GM11168 (cell line): ENCODE measurements at regions not wholly inside any gene's neighbourhood (a gene's known extent, or its start where the extent isn't known, plus 50 kb on each side); places are given as distances from the start of the nearest gene placed in this dataset.

Experiments used
- in situ Hi-C: fragments of 300-500 bp; cut with MboI; formaldehyde crosslinking; loops from one replicate; pipeline ENCODE4 v1.12.0; 2022; ENCODE audit warnings: low sequenced_read_pairs; ENCODE audit not compliant: unreplicated experiment

DNA sequence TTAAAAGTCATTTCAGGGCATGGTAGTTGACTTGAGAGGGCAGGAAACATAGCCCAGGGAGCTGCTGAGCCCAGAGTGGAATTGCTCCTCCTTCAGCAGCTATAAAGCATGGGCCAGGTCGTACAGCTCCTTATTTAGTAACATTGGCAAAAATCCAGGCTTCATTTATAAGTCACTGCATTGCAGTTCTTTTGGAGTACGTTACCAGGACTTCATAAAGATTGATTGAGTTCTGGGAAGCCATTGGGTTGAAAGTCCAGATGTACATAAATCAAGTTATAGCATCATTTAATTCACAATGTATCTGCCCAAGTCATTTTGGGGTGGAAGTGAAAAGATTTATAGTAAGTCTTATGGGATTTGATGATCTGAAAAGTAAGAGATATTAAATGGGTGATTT lies 53.0 kb upstream of the ANKEF1 start:
- in situ Hi-C loops = loop anchor here (5.0 kb wide), 1 partner anchor 110 kb away; no protein-coding TSS in a partner anchor

GRCh38 chr20:9978397-9979004 lies 56.3 kb upstream of the ANKEF1 start:
- in situ Hi-C loops = no loop called here

- in situ Hi-C loops = no loop called here
These were observed 57.2 kb upstream of the ANKEF1 start for GRCh38 chr20:9977629-9978028.

GRCh38 chr20:9974324-9974723 lies 60.5 kb upstream of the ANKEF1 start:
- in situ Hi-C loops = no loop called here

GRCh38 chr20:9971746-9972145 lies 63.0 kb upstream of the ANKEF1 start:
- in situ Hi-C loops = no loop called here

GRCh38 chr20:9969626-9970025 lies 65.2 kb upstream of the ANKEF1 start:
- in situ Hi-C loops = no loop called here

DNA sequence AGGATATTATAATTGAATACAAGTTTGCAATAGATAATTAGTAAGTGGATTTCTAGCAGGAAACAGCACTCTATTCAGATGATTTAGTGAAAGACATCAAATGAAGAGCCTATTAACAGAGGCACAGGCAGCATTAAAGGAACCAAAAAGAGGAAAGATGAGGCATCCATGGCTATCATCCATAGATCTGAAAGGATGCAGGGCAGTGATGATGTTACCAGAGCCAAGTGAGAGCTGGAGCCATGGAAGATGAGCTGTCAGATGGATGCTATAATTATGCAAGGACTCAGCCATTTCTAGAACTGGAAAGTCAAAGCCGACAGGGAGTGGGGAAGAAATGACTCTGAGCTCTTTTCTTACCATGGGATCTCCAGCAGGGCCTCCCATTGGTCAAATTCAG lies 66.8 kb upstream of the ANKEF1 start:
- in situ Hi-C loops = no loop called here

- in situ Hi-C loops = no loop called here
These were observed 67.8 kb upstream of the ANKEF1 start for GRCh38 chr20:9966966-9967365.

DNA sequence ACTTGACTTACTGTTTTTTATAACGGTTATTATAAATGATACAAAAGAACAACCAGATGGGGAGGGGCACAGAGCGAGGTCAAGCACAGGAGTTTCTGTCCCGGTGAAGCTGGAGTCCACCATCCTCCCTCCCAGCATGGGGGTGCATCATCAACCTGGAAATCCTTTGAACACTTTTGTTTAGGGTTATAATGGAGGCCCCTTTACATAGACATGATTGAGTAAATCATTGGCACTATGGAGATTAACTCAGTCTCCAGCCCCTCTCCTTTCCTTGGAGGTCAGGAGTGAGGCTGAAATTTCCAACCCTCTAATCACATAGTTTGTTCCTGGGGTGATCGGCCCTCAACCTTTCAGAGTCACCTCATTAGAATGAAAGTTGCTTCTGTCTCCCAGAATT lies 71.8 kb upstream of the ANKEF1 start:
- in situ Hi-C loops = no loop called here

GRCh38 chr20:9958693-9959092 lies 76.1 kb upstream of the ANKEF1 start:
- in situ Hi-C loops = no loop called here

- in situ Hi-C loops = no loop called here
These were observed 79.1 kb upstream of the ANKEF1 start for GRCh38 chr20:9955646-9956045.

DNA sequence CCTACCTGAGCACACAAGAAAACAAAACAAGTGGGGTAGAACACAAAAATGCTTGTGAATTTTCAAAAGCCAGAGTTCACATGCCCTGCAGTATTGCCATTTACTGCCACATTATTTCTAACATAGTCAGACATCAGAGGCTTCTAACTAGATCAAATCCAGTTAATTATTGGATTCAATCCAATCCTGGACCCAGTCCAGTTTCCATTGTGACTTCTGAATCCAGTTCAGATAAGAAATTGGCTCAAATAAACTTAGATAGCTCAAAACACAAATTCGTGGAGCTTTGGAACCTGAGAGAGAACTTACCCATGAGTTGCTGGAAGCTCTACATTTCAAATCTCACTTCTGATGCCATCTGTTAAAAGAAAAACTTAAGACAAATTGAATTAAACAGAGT lies 85.2 kb upstream of the ANKEF1 start:
- in situ Hi-C loops = no loop called here

DNA sequence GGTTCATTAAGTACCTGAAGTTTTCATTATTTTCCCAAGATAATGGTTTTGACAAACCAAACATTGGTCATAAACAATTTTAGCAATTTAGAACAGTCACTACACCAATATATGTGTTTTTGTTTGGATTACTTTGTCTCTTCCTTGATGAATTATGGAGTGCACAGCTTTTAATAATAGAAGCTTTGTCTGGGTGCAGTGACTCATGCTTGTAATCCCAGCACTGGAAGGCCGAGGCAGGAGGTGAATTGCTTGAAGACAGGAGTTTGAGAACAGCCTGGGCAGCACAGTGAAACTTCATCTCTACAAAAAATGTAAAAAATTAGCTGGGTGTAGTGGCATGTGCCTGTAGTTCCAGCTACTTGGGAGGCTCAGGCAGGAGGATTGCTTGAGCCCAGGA lies 89.4 kb upstream of the ANKEF1 start:
- in situ Hi-C loops = no loop called here

GRCh38 chr20:9942736-9943135 lies 92.1 kb upstream of the ANKEF1 start:
- in situ Hi-C loops = no loop called here

GRCh38 chr20:9940329-9940728 lies 94.5 kb upstream of the ANKEF1 start:
- in situ Hi-C loops = no loop called here

DNA sequence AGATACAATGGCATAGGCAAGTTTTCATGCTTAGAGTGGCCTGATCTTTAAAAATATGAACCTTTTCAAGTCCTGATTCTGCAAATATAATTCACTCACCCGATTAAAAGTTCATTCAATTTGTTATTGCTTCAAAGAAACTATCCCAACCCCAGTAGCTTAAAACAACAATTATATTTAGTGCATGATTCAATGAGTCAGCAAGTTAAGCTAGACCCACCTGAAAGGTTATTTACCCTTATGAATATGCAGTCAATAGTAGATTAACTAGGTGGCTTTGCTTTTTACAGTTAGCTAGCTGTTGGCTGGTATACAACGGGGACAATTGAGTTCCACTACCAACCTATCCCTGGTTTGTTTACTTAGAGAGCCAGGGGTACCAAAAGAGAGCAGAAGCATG lies 95.6 kb upstream of the ANKEF1 start:
- in situ Hi-C loops = no loop called here

GRCh38 chr20:9935285-9935684 lies 96.4 kb upstream of the PAK5 start:
- in situ Hi-C loops = no loop called here

GRCh38 chr20:9930142-9930541 lies 91.3 kb upstream of the PAK5 start:
- in situ Hi-C loops = no loop called here

- in situ Hi-C loops = no loop called here
These were observed 90.1 kb upstream of the PAK5 start for GRCh38 chr20:9928955-9929354.

DNA sequence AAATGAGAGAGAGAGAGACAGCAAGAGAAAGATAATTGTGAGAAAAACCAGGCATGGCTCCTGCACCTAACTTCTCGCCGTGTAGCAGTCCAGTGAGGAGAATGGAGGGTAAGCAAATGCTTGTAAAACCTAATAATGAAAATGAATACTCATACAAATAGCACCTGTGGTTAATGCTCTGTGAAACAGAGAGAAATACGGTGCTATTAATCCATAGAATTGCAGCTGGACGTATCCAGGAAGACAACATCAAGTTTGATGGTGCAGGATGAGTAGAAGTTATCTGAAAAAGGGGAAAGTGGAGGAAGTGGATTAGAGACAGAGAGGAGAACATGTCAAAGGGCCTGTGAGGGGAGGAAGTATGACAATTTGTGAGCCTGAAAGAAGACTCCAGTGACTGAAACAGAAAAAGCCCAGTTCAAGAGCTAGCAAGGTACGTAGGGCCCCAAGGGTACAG lies 89.4 kb upstream of the PAK5 start:
- in situ Hi-C loops = no loop called here

GRCh38 chr20:9927224-9927623 lies 88.3 kb upstream of the PAK5 start:
- in situ Hi-C loops = no loop called here

- in situ Hi-C loops = no loop called here
These were observed 87.6 kb upstream of the PAK5 start for GRCh38 chr20:9926476-9926875.

- in situ Hi-C loops = no loop called here
These were observed 87.1 kb upstream of the PAK5 start for GRCh38 chr20:9926007-9926406.
